HepG2 (cell line): ENCODE measurements at regions not wholly inside any gene's neighbourhood (a gene's known extent, or its start where the extent isn't known, plus 50 kb on each side); places are given as distances from the start of the nearest gene placed in this dataset.

Source experiments
- ATAC-seq: fragments of 200-7000 bp; cut with Tn5 transposase; 3 replicates; pipeline ENCODE4 v1.9.1; 2020; ENCODE audit warnings: mild to moderate bottlenecking, moderate library complexity
- BruUV-seq: library from RNA; stranded (reverse); fragments of 400-500 nt; replicated peaks from 2 replicates; lab custom pipeline; 2021; lab: Mats Ljungman, UMichigan
- CTCF ChIA-PET: fragments of 300-600 bp; formaldehyde crosslinking; extraction: SDS; loops from one replicate; lab custom pipeline; 2021; ENCODE audit warnings: low total read pairs, inconsistent platforms, low intra/inter-chr PET ratio; lab: Yijun Ruan, JAX
- POLR2A ChIA-PET: fragments of 350-600 bp; sonication (Branson Sonifier 250); formaldehyde crosslinking; loops from one replicate; lab custom pipeline; 2020; ENCODE audit warnings: antibody characterized with exemption, inconsistent platforms; lab: Yijun Ruan, JAX
- DNase-seq: peaks from one replicate; pipeline ENCODE4 v3.0.0-alpha.2; 2015; ENCODE audit warnings: low spot score
- FAIRE-seq: peaks from 3 replicates; lab custom pipeline; 2011; peaks lifted over from hg19 to GRCh38; lab: Jason Lieb, UNC
- H2AFZ ChIP-seq: one replicate; pipeline ENCODE4 v1.6.1; 2011; ENCODE audit warnings: low read length, inconsistent platforms
- H3K27ac ChIP-seq: fragments of 300-600 bp; 3 replicates; pipeline ENCODE4 v1.8.0; 2011; ENCODE audit warnings: mixed run types, mild to moderate bottlenecking, mixed read lengths, low read length, inconsistent platforms; ENCODE audit not compliant: insufficient read depth; ENCODE audit errors: extremely low read length
- H3K27me3 ChIP-seq, 2 experiments: fragments of 200-600 bp in 1 of 2; 2 replicates in 1 of 2; 3 replicates in 1 of 2; pipeline versions ENCODE4 v1.6.0 to v1.8.0; 2011; ENCODE audit warnings: low read length in 2 of 2, mild to moderate bottlenecking in 2 of 2, moderate library complexity in 2 of 2, inconsistent platforms in 1 of 2; ENCODE audit not compliant: insufficient read depth in 2 of 2, control insufficient read depth in 1 of 2
- H3K36me3 ChIP-seq, 2 experiments: fragments of 200-600 bp in 1 of 2; replicated peaks in 1 of 2; 2 replicates in 1 of 2; 3 replicates in 1 of 2; pipeline versions ENCODE4 v1.5.1 to v1.8.0; 2011; ENCODE audit warnings: low read length in 2 of 2, inconsistent platforms in 1 of 2; ENCODE audit not compliant: insufficient read depth in 2 of 2, control insufficient read depth in 1 of 2
- H3K4me1 ChIP-seq: 2 replicates; pipeline ENCODE4 v1.5.1; 2012; ENCODE audit warnings: low read length, inconsistent platforms; ENCODE audit not compliant: insufficient read depth
- H3K4me2 ChIP-seq: 2 replicates; pipeline ENCODE4 v1.6.0; 2011; ENCODE audit warnings: low read depth, low read length, inconsistent platforms
- H3K4me3 ChIP-seq, 3 experiments: fragments of 200-600 bp in 1 of 3; sonication (generic), shearing (Covaris generic) in 1 of 3; replicated peaks in 1 of 3; 2 replicates each; pipeline ENCODE4 v1.5.1; 2011 to 2016; ENCODE audit warnings: low read length in 3 of 3, inconsistent platforms in 2 of 3, low read depth in 2 of 3, mild to moderate bottlenecking in 2 of 3, control low read depth in 1 of 3, mixed read lengths in 1 of 3; ENCODE audit not compliant: insufficient read depth in 1 of 3
- H3K79me2 ChIP-seq: one replicate; pipeline ENCODE4 v1.6.1; 2011; ENCODE audit warnings: low read length, inconsistent platforms; ENCODE audit not compliant: insufficient read depth
- H3K9ac ChIP-seq: 2 replicates; pipeline ENCODE4 v1.6.0; 2011; ENCODE audit warnings: mild to moderate bottlenecking, low read depth, low read length, inconsistent platforms; ENCODE audit not compliant: insufficient read depth
- H3K9me3 ChIP-seq: 2 replicates; pipeline ENCODE4 v1.5.1; 2012; ENCODE audit warnings: mild to moderate bottlenecking, low read length
- H4K20me1 ChIP-seq: 2 replicates; pipeline ENCODE4 v1.6.0; 2011; ENCODE audit warnings: inconsistent platforms, mild to moderate bottlenecking, low read length, moderate library complexity; ENCODE audit not compliant: insufficient read depth
- AHDC1 ChIP-seq: sonication (generic); formaldehyde crosslinking; IDR thresholded peaks from 2 replicates; pipeline ENCODE4 v1.5.1; 2020; ENCODE audit warnings: mild to moderate bottlenecking, missing genetic modification reagents, borderline replicate concordance
- DZIP1 ChIP-seq: sonication (generic); formaldehyde crosslinking; IDR thresholded peaks from 2 replicates; pipeline ENCODE4 v1.5.0; 2020; ENCODE audit warnings: mild to moderate bottlenecking, missing genetic modification reagents
- PHF21A ChIP-seq: sonication (generic); formaldehyde crosslinking; IDR thresholded peaks from 2 replicates; pipeline ENCODE4 v1.5.0; 2020; ENCODE audit warnings: mild to moderate bottlenecking, missing genetic modification reagents
- RBM22 ChIP-seq: fragments of 200-400 bp; formaldehyde crosslinking; optimal IDR thresholded peaks from 2 replicates; pipeline ENCODE3; 2017; ENCODE audit warnings: mild to moderate bottlenecking, low read length, moderate library complexity
- SAP130 ChIP-seq: IDR thresholded peaks from 2 replicates; pipeline ENCODE4 v1.6.1; 2016; ENCODE audit warnings: low read depth
- TBP ChIP-seq: sonication (generic); formaldehyde crosslinking; IDR thresholded peaks from 2 replicates; pipeline ENCODE4 v1.5.0; 2020; ENCODE audit warnings: missing genetic modification reagents
- ZBTB43 ChIP-seq: sonication (generic); formaldehyde crosslinking; conservative IDR thresholded peaks from 2 replicates; pipeline ENCODE4 v1.4.0; 2020; ENCODE audit warnings: missing genetic modification reagents
- ZNF546 ChIP-seq: sonication (generic); formaldehyde crosslinking; conservative IDR thresholded peaks from 2 replicates; pipeline ENCODE4 v1.8.1; 2023; ENCODE audit warnings: mild to moderate bottlenecking, missing genetic modification reagents
- ZNF609 ChIP-seq: sonication (generic); formaldehyde crosslinking; IDR thresholded peaks from 2 replicates; pipeline ENCODE4 v1.4.0; 2020; ENCODE audit warnings: mild to moderate bottlenecking, missing genetic modification reagents, borderline replicate concordance
- WGBS: methylation state at CpG from one replicate; pipeline ENCODE4 v1.1.6; 2017; ENCODE audit warnings: low lambda C conversion rate; 5-methylcytosine and 5-hydroxymethylcytosine counted together
- in situ Hi-C: cut with HindIII; loops from 2 replicates; pipeline ENCODE4 v1.10.0; 2017; ENCODE audit warnings: low pct_unique_long_range_greater_than_20kb; ENCODE audit not compliant: extremely low pct_ligation_motif_present
- intact Hi-C: fragments of 100-400 bp; cut with micrococcal nuclease; formaldehyde crosslinking; loops from one replicate; pipeline ENCODE4 v1.10.0; 2022; ENCODE audit not compliant: unreplicated experiment

- CTCF ChIA-PET = no interaction called here
- no peak for TF ChIP-seq TBP (CRISPR knock-in tag)
- no peak for TF ChIP-seq ZNF546 (CRISPR knock-in tag)
- TF ChIP-seq RBM22 = no peak
- no peak for TF ChIP-seq ZBTB43
- TF ChIP-seq SAP130 (CRISPR knock-in tag) = no peak
- no peak for TF ChIP-seq DZIP1 (CRISPR knock-in tag)
- no peak for TF ChIP-seq PHF21A (CRISPR knock-in tag)
- no peak for TF ChIP-seq ZNF609 (CRISPR knock-in tag)
- no peak for TF ChIP-seq AHDC1 (CRISPR knock-in tag)
Observed at GRCh38 chr9:87327575-87328125, 170.0 kb upstream of the DAPK1 start.

More at GRCh38 chr9:87327575-87328125, 170.0 kb upstream of the DAPK1 start:
- Histone ChIP-seq H3K27ac (no peak overlapping the region), H3K27me3 (no peaks in the 10 kb centered on the region), H3K36me3 (no peaks in the 10 kb centered on the region), H3K4me1 (no peaks in the 10 kb centered on the region), H3K4me3 (no peak overlapping the region), H3K9me3 (peaks cover 13% of the 10 kb centered on the region), H3K9ac (no peak overlapping the region), H3K79me2 (no peaks in the 10 kb centered on the region), H2AFZ (no peak overlapping the region), H4K20me1 (no peaks in the 10 kb centered on the region), H3K4me2 (no peak overlapping the region)
- POLR2A ChIA-PET = no interaction called here
- no peak for FAIRE-seq
- in situ Hi-C loops = loop anchor here (5.0 to 10.0 kb wide), 3 partner anchors 693 to 893 kb away; no protein-coding TSS in a partner anchor
- WGBS = 32% methylated on average over 3 of the region's 3 CpGs
- intact Hi-C loops = no loop called here
- no peak for DNase-seq
- no TSS peak for BruUV-seq
- no peak for ATAC-seq
